Neutrophil (primary cell): ENCODE measurements at regions not wholly inside any gene's neighbourhood (a gene's known extent, or its start where the extent isn't known, plus 50 kb on each side); places are given as distances from the start of the nearest gene placed in this dataset.

Experiments
- H3K27ac ChIP-seq: fragments of 200-600 bp; sonication (generic); 2 replicates; pipeline ENCODE4 v1.5.1; 2016; ENCODE audit warnings: mild to moderate bottlenecking, moderate library complexity
- H3K27me3 ChIP-seq: fragments of 200-600 bp; sonication (generic); 2 replicates; pipeline ENCODE4 v1.6.0; 2016; ENCODE audit warnings: mild to moderate bottlenecking
- H3K36me3 ChIP-seq: fragments of 200-600 bp; sonication (generic); 2 replicates; pipeline ENCODE4 v1.5.1; 2017
- H3K4me1 ChIP-seq, 2 experiments: fragments of 200-600 bp in 1 of 2; sonication (generic) in 1 of 2; 1 replicate in 1 of 2; 2 replicates in 1 of 2; pipeline versions ENCODE4 v1.5.1 to v1.6.1; 2013 to 2016; ENCODE audit warnings: low read depth in 1 of 2, low read length in 1 of 2, mild to moderate bottlenecking in 1 of 2, moderate library complexity in 1 of 2; ENCODE audit not compliant: control insufficient read depth in 1 of 2, insufficient read depth in 1 of 2
- H3K4me3 ChIP-seq, 2 experiments: fragments of 200-600 bp in 1 of 2; sonication (generic) in 1 of 2; 1 replicate in 1 of 2; 2 replicates in 1 of 2; pipeline ENCODE4 v1.5.1; 2013 to 2016; ENCODE audit warnings: low read depth in 1 of 2, low read length in 1 of 2, mild to moderate bottlenecking in 1 of 2, moderate library complexity in 1 of 2
- H3K9me3 ChIP-seq: fragments of 200-600 bp; sonication (generic); 2 replicates; pipeline ENCODE4 v1.5.1; 2016
- TF ChIP-seq, protein P1 (sequence below): fragments of 200-600 bp; sonication (generic); IDR thresholded peaks from 2 replicates; pipeline ENCODE4 v1.5.1; 2016; ENCODE audit warnings: antibody characterized with exemption

DNA sequence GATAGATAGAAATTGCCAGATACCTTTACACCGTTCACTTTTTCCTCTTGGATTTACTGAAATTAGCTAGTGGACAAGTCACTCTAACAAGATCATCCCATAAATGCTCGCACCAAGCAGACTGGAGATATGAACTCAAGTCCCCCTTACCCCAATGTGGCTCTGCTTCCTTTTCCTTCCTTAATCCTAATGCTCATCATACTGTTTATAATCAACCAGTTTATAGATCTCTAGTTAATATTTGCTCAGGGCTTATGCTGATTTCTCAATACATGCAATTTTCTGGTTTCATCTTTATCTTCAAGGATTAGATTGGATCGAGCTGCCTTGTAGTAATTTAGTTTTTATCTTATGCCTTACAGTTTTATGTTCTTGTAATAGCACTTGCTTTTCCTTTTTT, 318.3 kb upstream of the KLHL29 start:
- Histone ChIP-seq H3K36me3 (no peaks in the 10 kb centered on the region), H3K4me1 (no peaks in the 10 kb centered on the region), H3K27me3 (no peaks in the 10 kb centered on the region), H3K4me3 (no peak overlapping the region), H3K9me3 (no peaks in the 10 kb centered on the region), H3K27ac (no peak overlapping the region)
- TF ChIP-seq, protein P1, sequence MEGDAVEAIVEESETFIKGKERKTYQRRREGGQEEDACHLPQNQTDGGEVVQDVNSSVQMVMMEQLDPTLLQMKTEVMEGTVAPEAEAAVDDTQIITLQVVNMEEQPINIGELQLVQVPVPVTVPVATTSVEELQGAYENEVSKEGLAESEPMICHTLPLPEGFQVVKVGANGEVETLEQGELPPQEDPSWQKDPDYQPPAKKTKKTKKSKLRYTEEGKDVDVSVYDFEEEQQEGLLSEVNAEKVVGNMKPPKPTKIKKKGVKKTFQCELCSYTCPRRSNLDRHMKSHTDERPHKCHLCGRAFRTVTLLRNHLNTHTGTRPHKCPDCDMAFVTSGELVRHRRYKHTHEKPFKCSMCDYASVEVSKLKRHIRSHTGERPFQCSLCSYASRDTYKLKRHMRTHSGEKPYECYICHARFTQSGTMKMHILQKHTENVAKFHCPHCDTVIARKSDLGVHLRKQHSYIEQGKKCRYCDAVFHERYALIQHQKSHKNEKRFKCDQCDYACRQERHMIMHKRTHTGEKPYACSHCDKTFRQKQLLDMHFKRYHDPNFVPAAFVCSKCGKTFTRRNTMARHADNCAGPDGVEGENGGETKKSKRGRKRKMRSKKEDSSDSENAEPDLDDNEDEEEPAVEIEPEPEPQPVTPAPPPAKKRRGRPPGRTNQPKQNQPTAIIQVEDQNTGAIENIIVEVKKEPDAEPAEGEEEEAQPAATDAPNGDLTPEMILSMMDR, result no peak

DNA sequence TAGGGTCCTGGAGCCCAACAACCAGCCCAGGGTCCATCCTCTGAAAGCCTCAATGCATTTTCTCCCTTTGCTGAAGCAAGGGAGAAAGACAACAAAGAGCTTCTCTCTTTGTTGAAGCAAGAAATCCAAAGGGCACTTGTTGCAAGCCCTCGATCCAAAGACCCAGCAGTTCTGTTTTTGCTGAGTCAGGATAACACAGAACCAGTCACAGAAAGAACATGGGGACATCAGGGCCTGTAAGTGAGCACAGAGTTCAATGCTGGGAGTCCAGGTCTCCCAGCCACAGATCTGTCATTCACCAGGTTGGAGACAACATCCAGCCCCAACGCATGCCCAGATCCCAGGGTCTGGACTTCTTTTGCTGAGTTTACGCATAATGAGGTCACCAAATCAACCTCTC, 315.8 kb upstream of the KLHL29 start:
- H3K4me3 ChIP-seq, result no peak overlapping the region
- TF ChIP-seq, protein P1, result no peak
- H3K27ac ChIP-seq, result no peak overlapping the region
- H3K4me1 ChIP-seq, result no peaks in the 10 kb centered on the region
- no peaks in the 10 kb centered on the region for H3K9me3 ChIP-seq
- H3K36me3 ChIP-seq, result no peaks in the 10 kb centered on the region
- H3K27me3 ChIP-seq, result no peaks in the 10 kb centered on the region

DNA sequence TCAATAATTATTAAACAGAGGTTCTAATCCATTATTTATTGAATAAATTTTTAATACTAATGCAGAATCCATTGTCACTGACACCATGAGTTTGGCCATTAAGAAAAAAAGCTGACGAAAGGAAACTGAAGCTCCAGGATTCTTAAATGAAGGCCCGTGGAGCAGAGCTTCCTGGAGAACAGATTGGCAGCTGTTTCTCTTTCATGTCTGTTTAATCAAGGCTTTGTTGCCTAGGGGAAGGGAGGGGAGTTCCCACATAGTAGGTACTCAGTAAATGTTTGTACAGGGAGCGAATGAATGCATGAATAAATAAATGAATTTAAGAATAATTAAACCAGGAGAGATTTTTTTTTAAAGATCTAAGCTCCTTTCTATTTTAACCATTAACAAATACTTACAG, 315.1 kb upstream of the KLHL29 start:
- H3K4me3 ChIP-seq, result no peak overlapping the region
- H3K4me1 ChIP-seq, result no peaks in the 10 kb centered on the region
- H3K9me3 ChIP-seq, result no peaks in the 10 kb centered on the region
- no peaks in the 10 kb centered on the region for H3K27me3 ChIP-seq
- H3K36me3 ChIP-seq, result no peaks in the 10 kb centered on the region
- TF ChIP-seq, protein P1, result no peak
- no peak overlapping the region for H3K27ac ChIP-seq

DNA sequence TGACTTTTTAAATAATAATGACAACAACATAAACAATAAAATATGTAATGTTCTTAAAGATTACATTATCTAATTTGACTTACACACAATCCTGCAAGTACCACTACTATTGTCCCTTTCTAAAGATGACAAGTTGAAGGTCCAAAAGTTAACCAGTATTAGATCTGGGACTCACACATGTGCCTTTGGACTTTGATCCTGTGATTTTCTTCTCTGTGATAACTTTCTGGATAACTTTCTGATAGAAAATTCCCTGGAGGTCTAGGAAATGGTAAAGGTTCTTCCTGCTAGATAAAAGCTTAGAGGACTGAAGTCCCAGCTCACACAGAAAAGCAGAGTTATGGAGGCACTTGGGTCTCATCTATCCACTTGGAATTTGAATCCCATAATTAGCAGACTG, 311.9 kb upstream of the KLHL29 start:
- no peak overlapping the region for H3K4me3 ChIP-seq
- TF ChIP-seq, protein P1, result no peak
- H3K4me1 ChIP-seq, result no peaks in the 10 kb centered on the region
- no peak overlapping the region for H3K27ac ChIP-seq
- no peaks in the 10 kb centered on the region for H3K27me3 ChIP-seq
- H3K9me3 ChIP-seq, result no peaks in the 10 kb centered on the region
- no peaks in the 10 kb centered on the region for H3K36me3 ChIP-seq

DNA sequence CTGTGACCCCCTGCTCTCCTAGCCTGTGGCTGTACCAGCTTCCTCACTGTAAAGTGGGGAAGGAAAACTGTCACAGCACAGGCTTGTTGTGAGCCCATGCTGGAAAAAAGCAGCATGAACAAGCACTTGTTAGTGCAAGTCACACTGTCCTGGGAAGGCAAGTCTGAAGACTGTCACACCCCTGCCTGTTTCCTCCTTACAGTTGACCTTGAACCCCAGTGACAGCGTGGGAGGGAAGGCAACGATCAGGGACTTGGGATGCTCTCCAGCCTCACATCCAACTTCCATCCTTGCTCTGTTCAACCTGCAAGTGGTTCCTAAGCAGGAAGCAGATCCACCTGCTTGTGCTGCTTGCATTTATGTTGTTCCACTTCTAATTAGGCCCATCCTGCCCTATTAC, 311.3 kb upstream of the KLHL29 start:
- Histone ChIP-seq H3K4me3 (no peak overlapping the region), H3K4me1 (no peaks in the 10 kb centered on the region), H3K27me3 (no peaks in the 10 kb centered on the region), H3K27ac (no peak overlapping the region), H3K9me3 (no peaks in the 10 kb centered on the region), H3K36me3 (no peaks in the 10 kb centered on the region)
- TF ChIP-seq, protein P1, result no peak

DNA sequence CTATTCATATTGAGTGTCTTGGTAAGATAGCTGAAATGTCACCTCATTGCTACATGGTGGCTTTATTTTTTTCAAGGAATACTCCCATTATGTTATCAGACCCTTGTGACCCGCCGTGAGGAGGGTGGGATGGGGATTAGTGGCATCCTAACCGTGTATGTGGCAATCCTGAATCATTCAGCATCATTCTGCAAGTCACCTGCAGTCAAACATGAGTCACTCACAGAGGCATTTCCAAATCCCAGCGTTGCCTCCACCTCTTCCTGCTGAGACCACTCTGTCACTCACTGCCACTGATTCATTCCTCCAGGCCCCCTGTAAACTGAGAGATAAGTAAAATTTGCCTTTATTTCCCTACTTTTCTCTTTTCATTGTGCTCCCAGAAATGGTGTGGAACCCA, 307.4 kb upstream of the KLHL29 start:
- Histone ChIP-seq H3K4me3 (no peak overlapping the region), H3K36me3 (no peaks in the 10 kb centered on the region), H3K27me3 (no peaks in the 10 kb centered on the region), H3K4me1 (no peaks in the 10 kb centered on the region), H3K9me3 (no peaks in the 10 kb centered on the region), H3K27ac (no peak overlapping the region)
- TF ChIP-seq, protein P1, result no peak
